T-helper 2 cell treated with Interferon-gamma antibody and Interleukin-4, amounts not matched to agents 100 ng/mL and 5 ng/mL, for 36 hours (primary cell): ENCODE measurements at regions not wholly inside any gene's neighbourhood (a gene's known extent, or its start where the extent isn't known, plus 50 kb on each side); places are given as distances from the start of the nearest gene placed in this dataset.

Source experiments
- intact Hi-C: fragments of 100-400 bp; cut with micrococcal nuclease; formaldehyde crosslinking; loops from one replicate; pipeline ENCODE4 v1.15.1; 2023

DNA sequence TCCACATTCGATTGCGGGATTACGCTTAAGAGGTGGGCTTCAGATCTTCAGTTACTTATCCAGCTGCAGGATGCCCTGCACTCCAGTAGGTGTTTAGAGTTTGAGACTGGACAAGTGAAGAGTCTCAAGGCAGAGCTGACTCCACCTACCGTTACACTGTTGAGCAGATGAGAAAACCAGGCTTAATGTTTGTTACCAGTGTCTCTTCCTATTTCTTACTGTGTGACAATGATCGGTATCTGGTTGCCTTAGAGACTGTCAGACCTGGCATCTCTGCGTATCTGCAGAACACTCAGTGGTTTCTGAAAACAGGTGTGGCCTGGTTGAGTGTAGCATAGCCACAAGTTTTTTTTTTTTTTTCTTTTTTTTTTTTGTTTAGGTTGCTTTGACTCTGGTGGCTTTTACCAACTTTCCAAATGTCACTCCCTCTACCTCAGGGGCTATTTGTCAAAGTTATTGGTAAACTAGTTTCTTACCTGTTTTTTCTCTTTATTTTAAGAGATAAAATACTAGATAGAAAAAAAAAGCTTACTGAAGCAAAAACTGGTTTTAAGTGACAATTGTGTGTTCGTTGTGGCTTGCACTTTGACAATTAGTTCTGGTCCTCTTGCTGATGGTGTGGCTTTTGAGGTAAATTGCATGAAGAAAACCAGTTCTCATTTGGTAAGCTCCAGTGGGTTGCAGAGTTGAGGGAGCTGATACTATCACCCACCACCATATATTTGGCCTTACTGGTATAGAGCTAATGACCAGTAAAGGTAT is 284.8 kb downstream of the ETS1 start:
- intact Hi-C loops = loop anchor here (1.0 kb wide), 7 partner anchors 12 to 263 kb away; no protein-coding TSS in a partner anchor

DNA sequence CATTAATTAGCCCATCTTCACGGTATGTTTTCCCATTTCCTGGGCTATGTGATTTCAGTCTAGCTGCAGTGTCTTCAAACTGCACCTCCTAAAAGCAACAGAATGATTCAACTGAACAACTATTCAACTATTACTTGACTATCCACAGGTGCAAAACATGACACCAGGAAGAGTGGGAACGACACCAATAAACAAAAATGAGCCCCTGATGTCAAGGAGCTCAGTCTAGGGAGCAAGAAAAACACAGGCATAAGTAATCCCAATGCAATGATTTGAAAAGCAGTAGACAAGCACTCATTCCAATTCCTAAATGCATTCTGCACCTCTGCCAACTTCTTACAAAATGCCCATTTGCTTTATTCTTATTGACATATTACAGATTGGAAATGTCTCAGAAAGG is 285.6 kb downstream of the ETS1 start:
- intact Hi-C loops = loop anchor here (1.0 kb wide), 7 partner anchors 11 to 262 kb away; no protein-coding TSS in a partner anchor

DNA sequence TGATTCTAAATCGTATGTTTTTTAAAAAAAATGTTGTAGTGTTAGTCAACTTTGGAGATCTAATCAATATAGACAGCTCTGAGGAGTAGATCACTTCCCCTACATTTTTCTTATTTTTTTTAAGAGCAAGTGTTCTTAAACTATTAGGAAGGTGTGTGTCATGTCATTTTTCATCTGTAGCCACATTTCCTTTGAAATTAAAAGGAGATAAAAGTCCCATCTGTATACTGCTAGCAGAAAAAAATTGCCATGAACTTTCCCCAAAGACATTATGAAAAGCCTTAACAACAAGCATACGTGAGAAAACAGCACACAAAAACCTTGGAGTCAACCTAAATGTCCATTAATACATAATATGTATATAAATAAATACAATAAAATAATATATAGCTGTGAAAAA is 286.6 kb downstream of the ETS1 start:
- intact Hi-C loops = no loop called here

DNA sequence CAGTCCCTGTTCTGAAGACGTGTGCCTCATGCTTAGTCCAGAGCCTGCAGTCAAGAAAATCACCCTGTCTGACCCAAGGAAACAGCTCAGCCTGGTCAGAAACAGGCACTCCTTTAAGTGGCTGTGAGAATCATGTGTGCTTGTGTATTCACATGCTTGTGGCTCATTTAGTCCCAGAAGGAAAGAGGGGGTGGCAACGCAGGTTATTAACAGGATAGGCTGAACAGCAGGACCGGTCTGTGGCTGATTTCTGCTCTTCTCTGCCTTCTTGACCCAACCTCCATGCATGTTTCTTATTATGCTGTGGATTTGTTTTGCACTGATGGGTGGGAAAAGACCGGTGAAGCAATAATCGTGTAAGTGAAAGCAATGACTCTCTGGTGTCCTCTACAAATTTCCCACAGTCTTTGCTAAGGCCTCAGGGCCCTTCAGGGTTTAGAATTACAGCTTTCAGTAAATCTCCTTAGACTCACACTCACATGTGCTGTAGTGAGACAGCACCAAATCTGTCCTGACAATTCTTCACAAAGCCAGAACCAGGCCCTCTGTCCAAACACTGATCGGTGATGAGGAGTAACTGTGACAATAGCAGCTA is 288.1 kb downstream of the ETS1 start:
- intact Hi-C loops = no loop called here

DNA sequence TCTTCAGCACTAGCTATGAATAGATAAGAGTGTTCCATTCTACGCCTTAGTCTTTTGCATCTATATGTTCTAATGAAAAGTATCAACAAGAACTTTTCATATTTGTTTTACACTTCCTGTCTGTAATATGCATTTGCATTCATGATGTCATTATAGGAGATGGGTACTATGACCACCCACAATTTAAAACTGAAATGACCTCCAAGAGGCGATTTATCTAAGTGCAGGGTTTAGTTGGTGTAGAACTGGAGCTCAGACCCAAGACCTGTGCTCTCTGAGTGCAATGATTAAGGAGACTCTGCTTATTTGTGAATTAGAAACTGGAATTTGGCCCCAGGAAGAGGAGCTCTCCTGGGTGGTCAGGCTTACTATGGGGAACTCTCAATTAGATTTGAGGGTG is 289.1 kb downstream of the ETS1 start:
- intact Hi-C loops = no loop called here

DNA sequence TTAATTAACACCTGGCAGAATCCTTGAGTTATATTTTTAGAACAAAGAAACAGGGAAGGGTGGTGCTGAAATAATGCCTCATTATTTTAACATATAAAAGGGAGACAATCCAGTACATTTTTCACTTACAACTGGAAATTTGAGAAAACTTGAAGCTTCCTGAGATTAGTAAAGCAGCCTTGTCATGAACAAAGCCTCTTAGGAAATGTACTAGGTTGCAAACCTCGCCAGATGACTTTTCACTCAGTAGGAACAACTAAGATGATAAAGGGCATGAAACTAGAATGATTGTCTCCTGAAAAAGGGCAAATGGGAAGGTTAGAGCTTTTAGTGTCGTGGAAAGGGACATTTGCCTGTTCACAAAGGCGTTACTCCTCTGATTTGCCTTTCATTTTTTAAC is 289.6 kb downstream of the ETS1 start:
- intact Hi-C loops = no loop called here

DNA sequence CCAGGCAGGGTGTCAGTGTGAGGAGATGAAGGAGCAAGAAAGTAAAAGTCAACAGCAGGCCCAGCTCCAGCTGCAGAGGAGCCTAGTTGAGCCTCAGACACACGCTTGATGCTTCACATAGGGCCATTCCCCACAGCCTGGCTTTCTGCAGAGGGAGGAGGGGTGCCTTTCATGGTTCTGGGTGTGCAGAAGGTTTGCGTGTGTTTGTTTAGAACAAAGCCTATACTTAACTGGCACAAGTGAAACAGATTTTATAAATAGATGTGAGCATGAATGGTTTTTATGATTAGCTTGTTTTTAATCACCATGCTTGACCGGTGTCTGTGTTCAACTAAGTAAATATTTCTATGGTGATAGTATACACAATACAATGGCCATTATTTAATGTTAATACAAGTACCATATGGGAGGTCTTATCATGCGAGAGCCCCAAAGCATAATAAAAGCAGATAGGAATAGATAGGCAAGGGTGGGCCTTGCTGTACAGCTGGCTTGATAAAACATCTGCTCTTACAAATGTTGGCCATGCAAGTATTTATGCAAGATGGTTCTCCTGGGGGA is 290.2 kb downstream of the ETS1 start:
- intact Hi-C loops = no loop called here

DNA sequence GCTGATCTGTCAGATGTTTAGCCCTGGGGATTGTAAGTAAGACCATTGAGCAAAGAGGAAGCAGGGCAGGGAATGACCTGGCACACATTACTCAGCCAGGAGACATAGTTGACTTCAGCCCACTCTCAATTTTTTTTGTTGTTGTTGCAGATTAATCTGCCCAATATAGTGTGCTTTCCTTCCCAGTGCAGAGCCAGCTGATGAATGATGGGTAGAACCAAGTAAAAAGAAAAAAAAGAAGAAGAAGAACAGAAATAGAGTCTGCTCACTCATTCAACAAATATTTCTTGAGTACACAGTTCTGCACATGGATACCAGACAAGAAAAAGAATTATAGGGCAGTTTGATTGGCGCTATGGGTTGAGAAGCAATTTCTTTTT is 292.7 kb downstream of the ETS1 start:
- intact Hi-C loops = loop anchor here (5.0 kb wide), 2 partner anchors 208 to 403 kb away; no protein-coding TSS in a partner anchor

DNA sequence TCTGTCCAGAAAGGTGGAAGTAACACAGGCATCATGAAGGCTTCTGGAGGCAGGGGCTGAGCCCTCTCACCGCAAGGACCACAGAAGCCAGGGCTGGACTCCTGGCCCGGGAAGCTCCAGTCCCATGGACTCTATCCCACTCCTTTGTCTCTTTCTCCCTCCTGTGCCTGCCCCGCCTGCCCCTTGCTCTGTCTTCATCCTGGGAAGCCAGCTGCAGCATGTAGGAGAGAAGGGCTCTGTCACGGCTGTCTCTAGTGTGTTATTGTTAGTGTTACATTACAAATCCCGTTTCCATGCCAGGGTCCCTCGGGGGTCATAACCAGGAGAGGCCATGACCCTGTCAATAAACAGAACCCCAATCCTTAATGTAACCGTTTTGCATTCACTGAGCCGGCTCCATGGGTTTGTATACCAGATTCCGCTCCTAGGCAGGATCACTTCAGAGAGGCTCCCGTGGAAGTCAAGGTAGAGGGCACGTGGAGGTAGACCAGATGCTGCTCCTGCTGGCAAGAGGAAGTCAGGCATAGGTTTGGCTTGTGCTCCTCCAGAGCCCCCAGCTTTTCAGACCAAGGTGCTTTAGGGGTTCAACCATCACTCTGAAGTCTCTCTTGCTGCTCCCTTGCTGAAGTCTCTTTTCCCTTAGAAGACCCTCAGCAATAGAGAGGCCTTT is 293.2 kb downstream of the ETS1 start:
- intact Hi-C loops = loop anchor here (5.0 kb wide), 2 partner anchors 208 to 403 kb away; no protein-coding TSS in a partner anchor

DNA sequence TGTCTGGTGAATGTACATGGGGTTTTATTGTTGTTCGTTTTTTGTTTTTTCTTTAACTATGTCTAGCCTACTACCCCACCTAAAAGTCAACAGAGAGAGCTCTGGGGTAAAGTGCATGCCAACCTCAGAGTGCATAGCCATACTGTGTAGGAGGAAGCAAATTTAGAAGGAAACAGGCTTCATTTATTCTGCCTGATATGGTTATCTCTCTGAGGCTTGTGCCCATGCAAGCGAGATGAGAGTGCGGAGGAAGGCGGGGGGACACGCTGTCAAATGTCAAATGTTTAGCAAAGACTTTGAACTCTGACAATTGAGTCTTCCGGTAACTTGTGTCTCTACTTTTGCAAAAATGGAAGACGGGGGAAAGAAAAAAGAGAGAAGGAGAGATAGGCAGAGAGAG is 295.5 kb downstream of the ETS1 start:
- intact Hi-C loops = loop anchor here (2.0 to 5.0 kb wide), 3 partner anchors 97 to 405 kb away; no protein-coding TSS in a partner anchor

DNA sequence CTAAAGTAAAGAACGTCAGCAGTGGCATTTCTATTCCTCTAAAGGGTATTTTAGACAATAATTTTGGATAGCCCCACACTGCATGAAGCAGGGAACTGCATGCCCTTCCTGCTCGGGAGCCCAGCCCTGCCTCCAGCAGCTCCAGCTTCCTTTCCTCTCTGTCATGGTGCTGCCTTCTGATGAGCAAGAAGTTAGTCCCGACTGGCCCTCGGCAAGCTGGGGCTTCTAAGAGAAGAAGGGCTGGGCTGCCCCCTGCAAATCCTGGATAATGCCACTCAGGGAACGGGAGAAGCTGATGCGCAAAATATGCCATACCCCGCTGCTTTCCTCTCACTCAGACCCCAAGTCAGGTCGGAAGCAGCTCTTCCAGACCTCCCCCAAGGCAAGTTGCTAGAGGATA is 296.4 kb downstream of the ETS1 start:
- intact Hi-C loops = loop anchor here (2.0 to 5.0 kb wide), 3 partner anchors 96 to 406 kb away; no protein-coding TSS in a partner anchor

DNA sequence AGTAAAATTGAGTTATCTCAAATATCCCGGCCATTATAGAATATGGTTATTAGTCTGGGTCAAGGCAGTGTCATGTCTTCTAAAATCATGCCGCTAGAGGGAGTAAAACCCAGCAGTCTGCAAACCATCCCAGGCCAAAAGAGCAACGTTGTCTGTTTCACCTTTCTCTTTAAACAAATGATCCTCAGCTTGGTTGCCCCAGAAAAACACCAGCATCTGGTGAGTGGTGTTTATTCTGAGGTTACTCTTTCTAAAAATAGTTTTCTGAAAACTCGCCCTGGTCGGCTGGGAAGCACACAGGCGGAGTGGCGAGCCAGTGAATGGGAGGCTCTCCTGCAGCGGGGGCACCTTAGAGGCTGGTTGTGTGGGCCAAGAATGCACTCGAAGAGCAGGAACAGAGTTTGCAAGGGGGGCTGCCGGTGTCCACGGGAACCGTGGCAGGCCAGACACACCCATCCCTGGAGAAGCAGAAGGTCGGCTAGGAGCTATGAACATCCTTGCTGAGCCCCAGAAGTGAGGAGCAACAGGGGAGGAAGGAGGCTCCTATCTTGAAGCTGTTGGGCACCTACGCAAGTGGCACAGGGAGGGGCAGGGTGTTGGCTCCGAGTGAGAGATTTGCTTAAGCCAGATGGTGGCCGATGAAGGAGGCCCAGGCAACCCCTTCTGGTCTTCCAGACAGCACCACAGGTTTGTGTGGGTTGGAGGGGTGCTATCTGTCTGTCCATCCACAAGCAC is 297.1 kb downstream of the ETS1 start:
- intact Hi-C loops = loop anchor here (1.0 to 5.0 kb wide), 14 partner anchors 12 to 541 kb away; no protein-coding TSS in a partner anchor

DNA sequence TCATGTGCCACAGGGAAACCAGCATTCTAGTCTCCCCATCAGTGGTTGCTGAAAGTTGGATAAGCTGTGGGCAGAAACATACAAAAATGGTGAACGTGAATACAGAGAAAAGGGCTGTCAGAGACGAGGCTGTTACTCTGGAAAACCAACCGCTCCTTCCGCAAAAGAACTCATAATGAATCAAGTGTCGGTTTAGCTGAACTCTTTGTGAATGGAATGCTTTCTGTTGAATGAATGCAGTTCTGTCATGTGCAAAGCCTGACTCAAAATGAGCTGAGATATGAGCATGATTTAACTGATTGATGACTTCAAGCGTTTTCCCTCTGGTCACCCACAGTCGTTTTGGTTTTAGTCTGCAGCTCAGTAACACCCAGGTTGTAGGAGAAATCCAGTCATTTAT is 298.3 kb downstream of the ETS1 start:
- intact Hi-C loops = loop anchor here (1.0 to 5.0 kb wide), 4 partner anchors 57 to 468 kb away; no protein-coding TSS in a partner anchor

DNA sequence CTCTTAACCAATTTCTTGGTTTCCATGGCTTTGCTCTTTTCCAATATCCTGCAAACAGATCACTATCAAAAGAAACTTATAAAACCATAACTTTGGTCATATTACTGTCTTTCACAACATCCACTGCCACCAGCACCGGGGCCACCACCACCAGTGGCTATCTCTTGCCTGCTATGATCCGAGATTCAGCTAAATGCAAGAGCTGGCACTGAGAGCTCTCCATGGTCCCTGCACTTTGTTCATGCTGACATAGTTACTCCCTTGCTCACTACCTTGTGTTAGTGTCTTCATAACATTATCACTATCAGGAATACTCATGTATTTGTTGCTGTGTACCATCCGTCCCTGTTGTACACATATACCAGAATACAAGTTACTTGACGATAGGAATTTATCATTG is 299.0 kb downstream of the ETS1 start:
- intact Hi-C loops = loop anchor here (5.0 kb wide), 1 partner anchor 236 kb away; no protein-coding TSS in a partner anchor

DNA sequence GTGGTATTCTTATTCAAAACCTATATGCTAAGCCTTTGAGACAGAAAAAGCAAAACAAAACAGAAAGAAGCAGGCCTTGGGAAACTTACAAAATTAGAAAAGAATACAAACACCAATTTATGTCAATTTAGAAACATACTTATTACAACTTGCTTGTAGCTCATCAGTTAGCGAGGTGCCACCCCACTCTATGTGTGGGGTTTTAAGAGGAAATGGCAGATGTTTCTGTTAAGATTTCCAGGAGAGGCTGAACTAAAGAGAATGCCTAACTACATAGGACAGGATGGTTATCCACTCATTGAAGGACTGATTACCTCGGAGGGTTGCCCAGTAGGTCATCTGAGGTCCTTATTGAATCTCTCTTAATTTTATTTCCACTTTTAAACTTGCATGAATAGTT is 302.0 kb downstream of the ETS1 start:
- intact Hi-C loops = loop anchor here (5.0 kb wide), 1 partner anchor 233 kb away; no protein-coding TSS in a partner anchor

DNA sequence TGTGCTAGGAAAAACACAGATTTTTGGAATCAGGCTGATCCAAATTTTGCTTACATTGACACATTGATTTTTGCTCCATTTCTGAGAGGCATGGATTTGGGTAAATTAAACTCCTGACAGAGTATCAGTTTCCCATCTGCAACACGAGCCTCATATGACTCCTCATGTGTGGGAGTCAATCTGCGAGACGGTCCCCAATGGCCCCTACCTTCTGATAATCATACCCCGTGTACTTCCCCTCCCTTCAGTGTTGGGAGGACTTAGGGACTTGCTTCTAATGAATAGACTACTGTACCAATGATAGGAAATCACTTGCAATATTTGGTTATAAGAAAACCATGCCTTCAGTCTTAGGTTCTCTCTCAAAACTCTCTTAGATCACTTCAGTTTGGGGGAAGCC is 302.7 kb downstream of the ETS1 start:
- intact Hi-C loops = loop anchor here (5.0 kb wide), 1 partner anchor 232 kb away; no protein-coding TSS in a partner anchor

DNA sequence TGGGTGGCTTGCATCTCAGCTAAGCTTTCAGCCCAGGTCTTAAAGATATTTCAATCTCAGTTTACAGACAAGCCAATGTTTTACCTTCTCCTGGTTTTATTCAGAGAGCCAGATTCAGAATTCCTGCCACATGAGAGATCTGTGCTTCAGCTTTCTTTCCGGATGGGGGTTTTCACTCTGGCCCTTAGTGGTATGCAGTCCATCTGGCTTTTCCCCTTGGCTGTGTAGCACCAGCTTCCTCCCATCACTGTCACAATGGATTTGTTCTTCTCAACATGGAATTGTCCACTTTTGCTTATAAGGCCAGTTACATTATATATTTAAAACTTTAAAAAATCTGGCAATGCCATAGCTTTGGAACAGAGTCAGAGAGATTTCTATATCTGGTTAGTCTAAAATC is 303.9 kb downstream of the ETS1 start:
- intact Hi-C loops = no loop called here

DNA sequence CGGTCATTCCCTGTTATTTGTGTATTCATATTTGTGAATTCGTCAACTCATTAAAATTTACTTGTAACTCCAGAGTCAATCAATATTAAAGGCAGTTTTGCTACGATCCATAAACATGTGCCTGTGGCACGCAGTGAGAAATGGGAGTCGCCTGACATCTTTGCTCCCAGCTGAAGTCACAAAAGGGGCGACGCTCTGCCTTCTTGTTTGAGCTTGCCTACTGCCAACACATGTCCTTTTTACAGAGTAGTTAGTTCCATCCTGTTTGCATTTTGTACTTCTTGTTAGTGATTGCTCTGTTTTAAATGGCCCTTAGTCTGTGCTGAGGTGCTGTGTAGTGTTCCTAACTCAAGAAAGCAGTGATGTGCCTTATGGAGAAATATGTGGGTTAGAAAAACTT is 305.3 kb downstream of the ETS1 start:
- intact Hi-C loops = no loop called here

DNA sequence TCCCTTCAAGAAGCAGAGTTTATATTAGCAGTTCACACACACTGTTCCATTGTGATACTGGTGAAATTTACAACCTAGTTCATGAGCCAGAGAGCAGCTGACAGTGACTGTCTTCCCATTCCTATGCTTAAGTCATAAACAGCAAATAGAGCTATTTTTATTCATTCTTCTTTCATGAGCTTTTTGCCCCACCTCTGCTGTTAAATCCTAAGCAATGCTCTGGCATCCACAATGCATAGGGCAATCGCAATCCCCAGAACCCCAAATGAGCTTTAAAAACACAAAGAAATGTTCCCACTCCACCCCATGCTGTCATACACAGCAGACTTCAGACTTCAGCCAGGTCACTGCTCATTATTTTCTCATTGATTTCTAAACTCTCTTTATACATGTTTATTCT is 307.5 kb downstream of the ETS1 start:
- intact Hi-C loops = no loop called here

DNA sequence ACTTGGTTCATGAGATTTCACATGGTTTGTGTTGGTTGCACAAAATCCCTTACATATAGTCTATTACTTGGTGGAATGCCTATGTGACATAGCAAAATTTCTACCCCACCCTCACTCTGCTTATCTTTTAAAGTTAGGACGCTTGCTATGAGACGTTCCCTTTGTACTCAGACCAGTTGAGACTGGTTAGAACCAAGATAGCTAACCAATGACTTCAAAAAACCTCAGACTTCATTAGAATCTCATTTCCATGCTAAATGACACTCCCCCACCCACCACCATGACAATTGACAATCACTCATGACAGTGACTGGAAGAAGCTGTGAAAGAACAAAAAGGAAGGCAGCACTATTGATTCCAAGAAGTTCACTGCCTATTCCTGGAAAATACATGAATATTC is 313.6 kb downstream of the ETS1 start:
- intact Hi-C loops = no loop called here

DNA sequence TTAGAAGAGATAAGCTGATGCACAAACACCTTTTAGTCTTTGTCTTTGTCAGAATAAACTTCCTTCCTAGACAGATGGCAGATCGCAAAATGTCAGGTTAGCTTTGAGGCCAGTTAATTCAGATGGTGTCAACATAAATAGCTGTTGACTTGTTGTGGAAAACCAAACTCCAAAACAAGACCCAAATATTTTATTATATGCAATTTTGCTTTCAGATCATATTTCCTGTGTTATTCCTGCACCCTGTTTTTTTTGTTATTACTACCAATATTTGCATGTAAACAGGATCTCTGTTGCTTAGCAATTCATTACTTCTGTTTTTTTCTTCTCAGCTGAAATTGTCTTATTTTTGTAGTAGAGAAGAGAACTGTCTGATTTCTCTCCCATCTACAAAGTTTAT is 316.0 kb downstream of the ETS1 start:
- intact Hi-C loops = no loop called here
